HG02884 (cell line): ENCODE measurements at regions not wholly inside any gene's neighbourhood (a gene's known extent, or its start where the extent isn't known, plus 50 kb on each side); places are given as distances from the start of the nearest gene placed in this dataset.
"Not testable (repeated sequence)": the region's sequence is repeated elsewhere in the genome, so short reads cannot be mapped to it uniquely, and the experiment has no call there.

Source experiments
- ATAC-seq: cut with Tn5 transposase; IDR thresholded peaks from one replicate; pipeline ENCODE4 v1.9.1; 2021; ENCODE audit warnings: mild to moderate bottlenecking, moderate library complexity; ENCODE audit not compliant: unreplicated experiment

DNA sequence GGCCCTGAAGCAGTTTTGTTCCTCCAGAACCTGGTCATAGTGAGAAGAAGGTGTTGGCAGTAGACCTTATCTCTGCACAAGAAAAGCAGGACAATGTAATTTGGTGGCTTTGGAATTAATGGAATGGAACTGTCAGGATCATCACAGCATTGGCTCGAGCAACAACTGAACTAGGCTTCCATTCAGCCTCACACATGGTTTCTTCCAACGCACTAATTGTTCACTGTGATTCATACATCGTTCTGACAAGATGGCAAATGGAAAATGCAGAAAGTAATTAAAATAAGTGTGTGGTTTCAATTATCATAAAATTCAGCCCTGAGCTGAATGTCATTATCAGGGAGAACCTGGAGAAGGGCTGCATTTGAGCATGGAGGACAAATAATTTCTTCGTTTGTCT, 80.6 kb downstream of the MFSD1 start:
- ATAC-seq, result no peak

DNA sequence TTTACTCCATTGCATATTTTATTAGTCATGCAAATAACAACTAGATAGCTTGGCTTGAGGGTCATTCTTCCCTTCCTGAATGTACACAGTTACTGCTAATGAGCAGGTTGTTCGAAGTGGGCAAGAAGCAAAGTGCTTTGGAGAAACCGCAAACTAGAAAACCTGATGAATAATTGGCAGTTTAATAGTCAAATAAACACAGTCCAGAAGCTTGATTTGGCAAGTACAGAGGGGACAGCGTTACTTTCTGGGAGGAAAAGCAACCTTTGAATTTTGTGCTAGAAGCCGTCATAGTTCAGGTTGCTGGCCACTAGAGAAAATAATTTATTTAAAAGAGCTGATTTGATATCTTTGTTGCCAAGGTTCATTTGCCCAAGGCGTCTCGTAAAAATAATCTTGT, 94.9 kb downstream of the MFSD1 start:
- ATAC-seq, result no peak

DNA sequence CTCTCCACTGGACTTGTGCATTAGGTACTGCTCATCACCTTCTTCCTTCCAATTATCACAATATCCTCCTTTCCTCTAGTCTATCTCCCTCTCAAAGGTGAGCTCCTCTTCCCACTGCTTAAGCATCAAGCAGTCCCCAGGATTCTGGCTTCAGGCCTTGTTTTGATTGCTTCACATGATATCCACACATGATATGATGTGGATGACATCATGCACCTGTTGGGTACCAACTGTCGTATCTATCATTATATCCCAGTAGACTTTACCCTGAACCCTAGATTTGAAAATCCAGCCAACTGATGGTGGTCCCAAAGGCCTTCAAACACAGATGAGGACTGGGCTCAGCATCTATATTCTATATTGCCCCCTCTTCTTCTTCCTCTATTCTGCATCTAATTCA, 104.9 kb downstream of the MFSD1 start:
- no peak for ATAC-seq

DNA sequence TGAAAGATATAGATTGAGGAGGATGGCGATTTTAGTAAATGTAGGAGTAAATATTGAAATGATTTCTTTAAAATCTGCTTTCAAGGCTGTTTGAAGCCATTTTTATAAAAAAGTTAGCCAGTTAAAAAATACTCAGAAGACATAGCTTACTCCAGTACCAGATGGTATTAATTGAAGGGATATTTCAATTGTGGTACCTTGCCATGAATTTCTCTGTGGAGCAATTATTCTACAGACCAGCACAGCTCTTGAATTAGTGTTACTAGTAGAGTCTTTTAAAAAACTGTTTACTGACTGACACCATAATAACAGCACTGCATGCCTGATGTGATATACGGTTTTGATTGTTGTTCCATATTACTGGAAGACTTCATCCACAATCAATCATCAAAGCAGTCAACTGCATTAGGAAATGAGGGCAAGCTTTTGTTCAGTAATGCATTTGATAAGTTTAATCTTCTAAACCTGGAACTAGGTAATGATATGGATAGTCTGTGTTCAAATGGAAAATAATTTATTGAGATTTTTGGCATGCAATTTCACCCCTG, 106.4 kb downstream of the MFSD1 start:
- ATAC-seq, result no peak

DNA sequence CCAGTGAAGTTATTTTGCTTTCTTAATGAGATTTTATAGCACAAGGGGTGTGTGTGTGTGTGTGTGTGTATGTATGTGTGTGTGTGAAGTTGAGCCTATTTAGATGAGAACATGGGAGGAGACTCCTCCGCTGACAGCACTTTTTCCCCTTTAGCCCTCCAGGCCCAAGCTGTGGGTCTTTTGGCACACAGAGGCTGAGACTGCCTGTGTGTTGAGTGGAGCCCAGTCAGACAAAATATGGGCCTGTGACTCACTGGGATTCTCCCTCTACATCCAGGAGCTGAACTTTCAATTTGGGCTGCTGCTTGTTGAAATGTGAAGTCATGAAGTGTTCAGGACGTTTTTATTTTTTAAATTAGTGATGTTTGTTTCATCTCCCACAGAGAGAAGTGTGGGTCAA, 108.0 kb downstream of the MFSD1 start:
- no peak for ATAC-seq

DNA sequence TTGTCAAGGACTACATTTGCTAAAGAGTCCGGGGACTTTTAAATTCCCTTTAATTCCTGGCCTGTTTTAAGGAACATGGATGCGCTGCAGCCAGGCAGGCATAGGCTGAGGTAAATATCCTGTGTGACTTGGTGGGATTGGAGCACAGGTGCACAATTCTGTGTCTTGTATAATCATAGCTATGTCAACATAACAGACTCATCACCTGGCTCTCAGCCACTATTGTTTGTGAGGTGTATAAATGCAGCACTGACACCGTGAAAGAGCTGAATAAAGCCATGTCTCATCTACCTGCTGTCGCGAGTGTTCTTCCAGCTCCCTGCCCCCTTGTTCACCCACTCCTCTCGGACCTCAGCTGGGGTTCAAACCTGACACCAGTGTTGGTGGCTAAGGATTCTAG, 109.7 kb downstream of the MFSD1 start:
- ATAC-seq, result no peak

DNA sequence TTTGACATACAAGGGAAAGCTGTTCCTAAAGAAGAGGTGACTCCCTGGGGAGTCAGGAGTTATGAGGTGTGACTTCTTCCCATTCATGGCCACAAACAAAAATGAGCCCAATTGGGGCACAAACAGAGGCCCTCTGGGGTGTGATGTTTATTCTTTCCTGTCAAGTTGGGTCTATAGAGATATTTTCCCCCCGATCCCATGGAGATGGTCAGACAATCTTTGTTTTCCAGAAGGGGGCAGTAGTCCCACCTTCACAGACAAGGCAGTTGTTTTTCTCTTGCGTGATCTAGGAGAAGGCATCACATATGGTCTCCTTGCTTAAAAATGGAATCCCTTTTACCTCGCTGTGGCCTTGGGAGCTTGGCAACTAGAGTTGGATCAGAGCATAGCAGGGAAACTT, 110.3 kb downstream of the MFSD1 start:
- ATAC-seq, result no peak

DNA sequence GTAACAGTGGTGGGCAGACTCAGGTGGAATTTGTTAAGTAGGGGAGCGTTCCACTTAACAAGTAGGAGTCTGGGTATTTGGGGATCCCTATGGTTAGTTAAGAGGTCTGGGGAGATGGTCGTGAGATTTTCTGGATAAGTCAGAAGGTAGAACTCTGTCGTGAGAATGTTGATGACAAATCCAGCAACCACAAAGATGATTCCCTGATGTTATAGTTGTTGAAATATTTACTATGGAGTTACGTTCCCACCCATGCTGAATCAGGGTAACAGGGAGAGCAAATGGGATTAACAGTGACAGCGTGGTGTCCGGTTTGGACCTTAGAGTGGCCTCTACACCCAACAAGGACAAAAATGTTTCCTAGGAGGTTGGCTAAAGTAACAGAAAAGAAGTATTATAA, 110.8 kb downstream of the MFSD1 start:
- no peak for ATAC-seq

DNA sequence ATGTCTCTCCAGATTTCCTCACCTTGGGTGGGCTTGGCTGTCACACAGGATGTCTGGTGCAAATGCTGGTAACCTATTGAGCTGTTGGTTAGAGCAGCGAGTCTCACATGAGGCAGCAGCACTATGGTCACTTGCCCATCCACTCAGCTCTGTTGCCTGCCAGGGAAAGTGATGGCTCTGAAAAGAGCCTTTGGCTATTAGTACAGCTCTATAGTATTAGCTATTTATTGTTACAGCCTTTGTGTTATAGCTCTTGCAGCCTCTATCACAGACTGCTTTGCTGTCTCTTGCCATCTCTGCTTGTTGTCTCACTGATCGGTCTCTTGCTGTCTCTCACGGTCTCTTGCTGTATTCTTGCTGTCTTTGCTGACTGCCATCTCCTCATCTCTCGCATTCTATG, 114.3 kb downstream of the MFSD1 start:
- ATAC-seq, result no peak

DNA sequence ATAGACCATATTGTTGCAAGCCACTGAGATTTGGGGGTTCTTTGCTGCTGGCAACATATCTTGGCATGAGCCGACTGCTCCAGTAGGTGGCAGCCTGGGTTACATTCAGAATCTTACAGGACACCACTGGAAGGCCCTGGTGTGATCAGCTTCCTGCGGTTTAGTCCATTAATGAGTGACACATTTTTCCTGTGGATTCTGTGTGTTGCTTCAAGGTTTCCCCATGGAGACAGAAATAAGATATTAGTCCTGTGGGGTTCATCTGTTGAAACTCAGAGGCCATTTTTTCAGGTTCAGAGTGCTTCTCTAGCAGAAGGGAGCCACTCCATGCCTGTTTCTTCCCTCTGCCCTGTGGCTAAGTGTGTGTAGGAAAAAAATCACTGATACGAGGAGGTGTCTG, 116.2 kb downstream of the MFSD1 start:
- ATAC-seq, result peak; percentile 85

DNA sequence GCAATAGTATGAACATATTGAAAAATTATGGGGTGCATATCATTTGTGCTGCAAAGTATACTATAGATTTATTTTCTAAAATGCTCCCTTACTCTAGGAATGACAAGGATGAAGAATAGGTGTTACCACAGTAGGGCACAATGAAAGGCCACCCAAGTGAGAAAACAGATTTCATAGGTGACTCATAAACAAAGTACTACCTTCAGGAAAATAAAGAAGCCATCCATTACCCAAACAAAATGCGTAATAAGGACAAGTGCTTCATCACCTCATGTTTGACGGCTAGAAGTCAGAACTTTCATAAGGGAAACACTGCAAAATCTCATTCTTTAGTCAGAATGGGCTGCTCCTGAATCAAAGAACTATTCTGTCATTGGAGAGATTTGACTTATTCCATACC, 116.6 kb downstream of the MFSD1 start:
- no peak for ATAC-seq

DNA sequence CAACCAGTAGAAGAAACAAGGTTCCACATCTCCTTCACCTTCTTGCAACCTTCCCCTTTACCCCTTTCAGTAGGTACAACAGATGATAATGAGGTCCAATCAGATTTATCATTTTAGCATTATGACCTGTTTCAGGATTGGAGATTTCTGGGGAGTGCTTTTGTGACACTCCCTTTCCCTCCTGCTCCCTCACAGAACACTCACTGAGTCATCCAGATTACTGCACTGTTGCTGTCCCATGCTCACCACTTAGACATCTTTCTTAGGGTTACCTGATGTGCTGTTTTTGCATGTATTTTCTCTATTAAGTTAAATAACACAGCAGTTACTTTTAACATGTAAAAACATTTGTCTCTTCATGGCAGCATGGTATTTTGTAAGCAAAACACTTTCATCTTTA, 118.5 kb downstream of the MFSD1 start:
- ATAC-seq, result no peak

DNA sequence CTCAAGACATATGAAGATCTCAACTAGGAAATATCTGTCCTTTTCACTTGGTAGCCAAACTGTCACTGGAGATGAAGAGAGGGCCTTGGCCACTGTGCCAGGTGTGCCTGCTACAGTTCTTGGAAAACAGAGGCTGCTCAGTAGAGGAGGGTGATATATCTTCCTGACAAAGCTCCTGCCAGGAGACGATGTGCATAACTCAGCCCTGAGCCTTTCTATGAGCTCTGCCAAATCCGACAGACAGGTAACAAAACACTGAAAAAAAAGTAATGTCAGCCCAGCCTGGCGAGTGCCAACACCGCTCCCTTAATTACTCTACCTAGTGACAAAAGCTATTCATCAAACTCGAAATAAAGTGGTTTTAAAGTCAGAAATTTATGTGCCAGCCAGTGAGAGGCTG, 123.2 kb downstream of the MFSD1 start:
- ATAC-seq, result no peak

DNA sequence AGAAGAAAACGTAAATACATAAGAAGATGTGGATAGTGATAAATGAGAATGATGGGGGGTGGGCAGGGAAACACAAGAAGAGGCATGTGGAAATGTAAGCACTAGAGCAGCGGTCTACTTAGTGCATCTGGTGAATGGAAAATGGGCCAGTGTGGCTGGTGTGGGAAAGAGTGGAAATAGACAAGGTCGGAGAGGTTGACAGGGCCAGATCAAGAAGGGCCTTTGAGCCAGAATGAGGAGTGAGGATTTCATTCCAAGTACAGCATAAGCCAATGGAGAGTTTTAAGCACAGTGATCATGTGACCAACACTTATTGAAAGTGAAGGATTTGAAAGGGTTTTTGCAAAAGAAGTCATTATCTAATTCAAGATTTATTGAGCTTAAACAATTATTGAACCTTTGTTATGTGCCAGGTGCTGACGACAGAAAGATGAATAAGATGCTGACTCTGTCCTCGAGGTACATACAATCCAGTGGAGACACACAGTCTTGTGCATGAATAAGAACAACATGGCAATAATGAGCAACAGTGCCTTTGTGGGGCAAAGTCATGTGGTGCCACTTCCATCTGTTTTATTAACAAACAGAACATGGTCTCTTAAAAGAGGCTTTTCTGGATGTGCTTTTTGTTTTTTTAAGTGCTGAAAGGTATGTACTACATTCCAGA, 124.1 kb downstream of the MFSD1 start:
- no peak for ATAC-seq

DNA sequence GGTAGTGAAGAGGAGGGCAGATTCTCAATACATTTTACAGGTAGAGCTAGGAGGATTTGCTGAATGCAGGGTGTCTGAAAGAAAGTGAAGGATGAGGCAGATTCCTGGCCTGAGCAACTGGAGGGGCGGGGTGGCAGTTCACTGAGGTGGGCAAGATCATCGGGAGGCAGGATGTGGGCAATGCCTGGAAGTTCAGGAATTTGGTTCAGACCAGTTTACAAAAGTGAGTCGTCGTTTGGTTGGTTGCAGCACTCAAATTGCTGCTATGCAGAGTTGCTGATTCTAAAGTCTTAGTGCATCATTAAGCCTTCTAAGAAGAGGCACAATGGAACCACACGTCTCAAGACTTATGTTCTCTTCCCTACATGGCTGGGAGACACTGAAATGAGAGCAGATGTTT, 134.0 kb downstream of the MFSD1 start:
- ATAC-seq, result no peak

DNA sequence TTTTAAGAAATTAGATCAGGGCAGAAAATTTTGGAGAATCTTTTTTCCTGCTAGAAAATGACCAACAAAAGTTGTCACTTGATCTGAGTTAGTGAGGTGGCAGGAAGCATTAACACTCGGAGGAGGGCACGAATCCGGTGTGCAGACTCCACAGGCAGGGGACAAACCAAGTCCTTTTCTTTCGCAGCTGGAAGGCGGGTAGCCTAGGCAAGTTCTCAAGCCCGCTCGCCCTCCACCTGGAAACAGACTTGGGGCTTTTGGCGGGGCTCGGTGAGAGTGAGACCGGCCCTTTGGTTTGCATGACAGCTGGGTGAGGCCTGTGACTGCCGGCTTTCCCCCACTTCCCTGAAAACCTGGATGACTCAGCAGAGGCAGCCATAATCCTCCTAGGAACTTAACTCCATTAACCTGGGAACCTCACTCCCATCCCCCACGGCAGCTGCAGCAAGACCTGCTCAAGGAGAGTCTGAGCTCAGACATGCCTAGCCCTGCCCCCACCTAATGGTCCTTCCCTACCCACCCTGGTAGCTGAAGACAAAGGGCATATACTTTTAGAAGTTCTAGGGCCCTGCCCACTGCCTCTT, 134.8 kb downstream of the MFSD1 start:
- ATAC-seq, result no peak

DNA sequence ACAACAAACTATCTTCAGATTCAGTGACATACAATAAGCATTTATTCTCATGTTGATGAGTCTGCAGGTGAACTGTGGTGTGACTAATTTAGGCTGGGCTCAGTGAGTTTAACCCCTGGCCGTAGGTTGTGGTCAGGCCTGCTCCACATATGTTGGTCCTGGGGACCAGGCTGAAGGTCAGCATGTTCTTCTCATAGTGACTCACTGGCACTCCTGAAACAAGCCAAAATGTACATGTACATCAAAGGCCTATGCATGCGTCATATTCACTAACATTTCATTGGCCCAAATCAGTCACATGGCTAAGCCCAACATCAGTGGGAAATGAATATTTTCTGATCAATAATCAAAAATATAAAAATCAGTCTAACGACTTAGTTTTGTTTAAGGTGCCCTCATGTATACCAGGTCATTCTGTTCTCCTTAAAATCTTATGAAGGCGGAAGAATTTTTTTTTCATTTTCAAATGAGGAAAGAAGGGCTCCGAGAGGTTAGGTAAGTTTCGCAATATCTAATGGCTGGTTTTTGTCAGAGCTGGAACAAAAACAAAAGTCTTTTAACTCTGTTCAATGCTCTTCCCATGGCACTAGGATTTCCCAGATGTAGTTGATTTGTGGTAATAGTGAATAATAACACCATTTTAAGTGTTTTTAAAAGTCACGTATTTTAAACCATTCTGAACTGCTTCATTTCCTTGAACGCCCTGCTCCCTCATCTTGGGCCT, 148.5 kb downstream of the MFSD1 start:
- no peak for ATAC-seq

DNA sequence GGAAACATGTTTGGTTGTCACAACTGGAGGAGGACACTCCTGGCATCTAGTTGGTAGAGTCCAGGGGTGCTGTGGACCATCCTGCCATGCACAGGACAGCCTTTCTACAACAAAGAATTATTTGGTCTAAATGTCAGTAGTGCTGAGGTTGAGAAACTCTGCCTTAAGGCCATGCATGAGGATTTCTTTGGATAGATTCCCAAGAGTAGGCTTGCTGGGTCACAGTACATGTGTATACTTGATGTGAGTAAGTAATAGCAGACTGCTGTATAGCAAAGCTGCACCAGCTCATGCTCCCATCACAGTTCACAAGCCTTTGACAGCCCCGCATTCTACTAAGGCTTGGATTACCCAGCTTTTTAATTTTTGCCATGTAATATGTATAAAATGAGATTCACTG, 151.3 kb downstream of the MFSD1 start:
- no peak for ATAC-seq

DNA sequence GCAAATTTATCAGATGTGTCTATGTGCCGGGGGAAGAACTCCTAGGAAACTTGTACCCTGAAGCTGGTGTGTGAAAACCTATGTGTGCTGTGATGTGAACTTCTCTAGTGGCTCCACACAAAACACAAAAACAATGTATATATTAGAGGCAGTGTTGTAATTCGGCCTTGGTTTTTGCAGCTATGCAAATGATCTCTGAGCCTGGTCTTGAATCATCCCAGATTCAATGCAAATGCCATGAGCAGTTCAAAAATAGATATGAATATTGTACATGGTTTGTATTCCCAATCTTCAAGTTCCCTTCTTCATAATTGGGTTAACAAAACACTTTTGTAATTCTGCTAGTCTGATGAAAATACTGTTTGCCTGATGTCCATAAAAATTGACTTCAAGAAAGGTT, 152.6 kb downstream of the MFSD1 start:
- ATAC-seq, result no peak

DNA sequence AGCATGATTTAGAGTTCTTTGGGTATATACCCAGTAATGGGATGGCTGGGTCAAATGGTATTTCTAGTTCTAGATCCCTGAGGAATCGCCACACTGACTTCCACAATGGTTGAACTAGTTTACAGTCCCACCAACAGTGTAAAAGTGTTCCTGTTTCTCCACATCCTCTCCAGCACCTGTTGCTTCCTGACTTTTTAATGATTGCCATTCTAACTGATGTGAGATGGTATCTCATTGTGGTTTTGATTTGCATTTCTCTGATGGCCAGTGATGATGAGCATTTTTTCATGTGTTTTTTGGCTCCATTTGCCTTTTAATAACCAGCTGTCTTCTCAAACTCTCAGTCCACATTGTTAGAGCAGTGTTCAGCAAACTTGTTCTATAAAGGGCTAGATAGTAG, 155.9 kb downstream of the MFSD1 start:
- ATAC-seq, result not testable (repeated sequence)

DNA sequence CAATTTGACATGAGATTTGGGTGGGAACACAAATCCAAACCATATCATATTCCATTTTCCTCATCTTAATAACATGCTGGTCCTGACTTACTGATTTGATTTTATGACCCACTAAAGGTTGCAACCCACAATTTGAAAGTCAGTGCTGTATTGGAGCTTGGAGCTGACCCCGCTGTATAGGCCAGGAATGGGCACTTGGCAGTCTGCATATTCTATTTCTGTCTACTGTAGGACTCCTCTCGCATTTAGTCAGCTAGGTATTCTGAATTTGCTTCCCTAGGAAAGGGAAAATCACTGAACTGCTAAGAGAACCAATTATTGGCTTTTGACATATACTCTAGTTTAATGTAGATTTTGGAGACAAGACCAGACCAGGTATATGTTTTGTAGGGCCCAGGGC, 157.0 kb downstream of the MFSD1 start:
- no peak for ATAC-seq

DNA sequence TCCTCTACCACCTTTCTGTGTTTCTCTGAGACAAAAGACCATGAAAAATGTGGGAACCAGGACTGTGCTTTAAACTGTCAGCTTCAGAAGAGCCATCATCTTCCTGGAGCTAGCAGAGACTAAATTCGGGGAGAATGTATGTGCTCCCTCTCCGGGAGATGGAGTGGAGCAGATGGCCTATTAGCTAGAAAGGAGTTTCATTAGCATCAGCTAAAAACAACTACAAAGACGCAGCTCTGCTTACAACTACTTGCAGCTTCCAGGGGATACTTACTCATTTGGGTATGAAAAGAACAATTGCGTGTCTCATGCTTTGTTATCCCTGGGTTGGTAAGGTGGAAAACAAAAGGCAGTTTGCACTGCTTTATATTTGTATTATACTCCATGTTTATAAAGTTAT, 159.6 kb downstream of the MFSD1 start:
- no peak for ATAC-seq
